Ascending aorta (tissue), 2 donors: ENCODE measurements at regions not wholly inside any gene's neighbourhood (a gene's known extent, or its start where the extent isn't known, plus 50 kb on each side); places are given as distances from the start of the nearest gene placed in this dataset.

Source experiments
- DNase-seq, 2 donors: peaks; one replicate each; pipeline ENCODE4 v3.0.0-alpha.2; 2019; ENCODE audit warnings: low spot score in 2 of 2
- H3K27ac ChIP-seq, 2 donors: fragments of 200-600 bp; sonication (generic); one replicate each; pipeline ENCODE4 v1.5.1; 2016 to 2017; ENCODE audit warnings: mild to moderate bottlenecking in 1 of 2
- H3K27me3 ChIP-seq: fragments of 200-600 bp; sonication (generic); one replicate; pipeline ENCODE4 v1.5.1; 2017
- H3K36me3 ChIP-seq, 2 donors: fragments of 200-600 bp; sonication (generic); one replicate each; pipeline ENCODE4 v1.5.1; 2016
- H3K4me1 ChIP-seq, 2 donors: fragments of 200-600 bp; sonication (generic); one replicate each; pipeline ENCODE4 v1.5.1; 2016 to 2017; ENCODE audit warnings: mild to moderate bottlenecking in 1 of 2
- H3K4me3 ChIP-seq, 2 donors: fragments of 200-600 bp; sonication (generic); one replicate each; pipeline ENCODE4 v1.5.1; 2016 to 2017; ENCODE audit warnings: mild to moderate bottlenecking in 1 of 2
- H3K9me3 ChIP-seq, 2 donors: fragments of 200-600 bp; sonication (generic); one replicate each; pipeline ENCODE4 v1.5.1; 2016
- CTCF ChIP-seq, 3 experiments: fragments of 200-600 bp in 2 of 3; fragments of 450-650 bp in 1 of 3; sonication (generic) in 2 of 3; IDR thresholded peaks; one replicate each; pipeline ENCODE4 v1.5.1; 2016 to 2019; ENCODE audit warnings: antibody characterized with exemption in 3 of 3, mild to moderate bottlenecking in 1 of 3, moderate library complexity in 1 of 3
- intact Hi-C: fragments of 100-400 bp; cut with DNase I; formaldehyde crosslinking; loops from one replicate; pipeline ENCODE4 v1.15.1; 2023

GRCh38 chr16:79929260-79929965, 328.9 kb upstream of the MAF start:
- Histone ChIP-seq H3K27me3 (no peaks in the 10 kb centered on the region), H3K9me3 (no peaks in the 10 kb centered on the region), H3K4me3 (no peak overlapping the region), H3K27ac (no peak overlapping the region), H3K4me1 (no peaks in the 10 kb centered on the region), H3K36me3 (no peaks in the 10 kb centered on the region)
- intact Hi-C loops, result no loop called here
- DNase-seq, result no peak
- TF ChIP-seq CTCF (IDR thresholded peaks at IDR 0.05), result no peak

- Histone ChIP-seq H3K36me3 (no peaks in the 10 kb centered on the region), H3K4me1 (no peaks in the 10 kb centered on the region), H3K9me3 (no peaks in the 10 kb centered on the region), H3K27me3 (no peaks in the 10 kb centered on the region), H3K4me3 (no peak overlapping the region), H3K27ac (no peak overlapping the region)
- TF ChIP-seq CTCF (IDR thresholded peaks at IDR 0.05), result no peak
- no peak for DNase-seq
- intact Hi-C loops, result no loop called here
Observed at GRCh38 chr16:79928142-79928873, 327.8 kb upstream of the MAF start.

GRCh38 chr16:79926451-79927205, 326.1 kb upstream of the MAF start:
- H3K27me3 ChIP-seq, result no peaks in the 10 kb centered on the region
- TF ChIP-seq CTCF (IDR thresholded peaks at IDR 0.05), result no peak
- intact Hi-C loops, result no loop called here

GRCh38 chr16:79923431-79923830, 322.9 kb upstream of the MAF start:
- intact Hi-C loops, result no loop called here
- no peaks in the 10 kb centered on the region for H3K27me3 ChIP-seq
- no peaks in the 10 kb centered on the region for H3K9me3 ChIP-seq
- H3K36me3 ChIP-seq, result no peaks in the 10 kb centered on the region
- no peaks in the 10 kb centered on the region for H3K4me1 ChIP-seq
- no peak overlapping the region for H3K27ac ChIP-seq
- H3K4me3 ChIP-seq, result no peak overlapping the region
- no peak for TF ChIP-seq CTCF (IDR thresholded peaks at IDR 0.05)
- DNase-seq, result no peak

More at GRCh38 chr16:79926451-79927205, 326.1 kb upstream of the MAF start:
- H3K9me3 ChIP-seq, result no peaks in the 10 kb centered on the region
- H3K4me3 ChIP-seq, result no peak overlapping the region
- H3K36me3 ChIP-seq, result no peaks in the 10 kb centered on the region
- no peaks in the 10 kb centered on the region for H3K4me1 ChIP-seq
- no peak overlapping the region for H3K27ac ChIP-seq
- no peak for DNase-seq

- H3K27me3 ChIP-seq, result no peaks in the 10 kb centered on the region
- no peak overlapping the region for H3K27ac ChIP-seq
- H3K4me1 ChIP-seq, result no peaks in the 10 kb centered on the region
- no peaks in the 10 kb centered on the region for H3K9me3 ChIP-seq
- no peak overlapping the region for H3K4me3 ChIP-seq
- DNase-seq, result no peak
- no peak for TF ChIP-seq CTCF (IDR thresholded peaks at IDR 0.05)
- intact Hi-C loops, result no loop called here
- no peaks in the 10 kb centered on the region for H3K36me3 ChIP-seq
Observed at GRCh38 chr16:79920685-79921084, 320.1 kb upstream of the MAF start.
